SU-DHL-6 (cell line): ENCODE measurements at regions not wholly inside any gene's neighbourhood (a gene's known extent, or its start where the extent isn't known, plus 50 kb on each side); places are given as distances from the start of the nearest gene placed in this dataset.

Experiments
- H2AFZ ChIP-seq: fragments of 200-600 bp; sonication (generic); 2 replicates; pipeline ENCODE4 v1.6.1; 2014; ENCODE audit warnings: low read depth, mild to moderate bottlenecking, moderate library complexity, mixed read lengths, antibody characterized with exemption, low read length; ENCODE audit not compliant: severe bottlenecking
- H3F3A ChIP-seq: fragments of 200-600 bp; shearing (Covaris generic); 2 replicates; pipeline ENCODE4 v1.6.0; 2016; ENCODE audit warnings: antibody characterized with exemption, mild to moderate bottlenecking; ENCODE audit not compliant: insufficient read depth
- H3K27ac ChIP-seq: fragments of 200-600 bp; sonication (generic); 2 replicates; pipeline ENCODE4 v1.5.1; 2016; ENCODE audit warnings: low read depth, mild to moderate bottlenecking, low read length, moderate library complexity, mixed read lengths
- H3K27me3 ChIP-seq: fragments of 200-600 bp; sonication (generic), shearing (Covaris generic); 2 replicates; pipeline ENCODE4 v1.6.0; 2014; ENCODE audit warnings: mild to moderate bottlenecking, low read length
- H3K36me3 ChIP-seq: fragments of 200-600 bp; sonication (generic); 2 replicates; pipeline ENCODE4 v1.6.1; 2014; ENCODE audit warnings: mild to moderate bottlenecking, low read length, mixed read lengths
- H3K4me2 ChIP-seq: fragments of 300-600, 200-600 bp; shearing (Covaris generic), sonication (generic); 2 replicates; pipeline ENCODE4 v1.6.0; 2014; ENCODE audit warnings: low read length, low read depth, mild to moderate bottlenecking; ENCODE audit not compliant: poor library complexity, severe bottlenecking
- H3K4me3 ChIP-seq: fragments of 200-600 bp; sonication (generic); 2 replicates; pipeline ENCODE4 v1.5.1; 2014; ENCODE audit warnings: antibody characterized with exemption, low read length, mild to moderate bottlenecking, mixed read lengths; ENCODE audit not compliant: insufficient read depth, poor library complexity, severe bottlenecking
- H3K79me2 ChIP-seq: fragments of 200-600 bp; sonication (generic); 2 replicates; pipeline ENCODE4 v1.6.1; 2014; ENCODE audit warnings: mild to moderate bottlenecking, low read length, moderate library complexity; ENCODE audit not compliant: insufficient read depth
- H3K9ac ChIP-seq: fragments of 200-600 bp; sonication (generic); 2 replicates; pipeline ENCODE4 v1.7.0; 2014; ENCODE audit warnings: mild to moderate bottlenecking, low read length
- H3K9me2 ChIP-seq: fragments of 200-600 bp; sonication (generic); replicated peaks from 2 replicates; pipeline ENCODE4 v1.6.1; 2014; ENCODE audit warnings: low read length; ENCODE audit not compliant: insufficient read depth
- H3K9me3 ChIP-seq: fragments of 200-600 bp; sonication (generic); 2 replicates; pipeline ENCODE4 v1.6.1; 2014; ENCODE audit warnings: low read length, mixed read lengths; ENCODE audit not compliant: insufficient read depth
- H4K20me1 ChIP-seq: fragments of 200-600 bp; sonication (generic); 2 replicates; pipeline ENCODE4 v1.6.1; 2014; ENCODE audit warnings: low read depth, mild to moderate bottlenecking, antibody characterized with exemption, low read length, moderate library complexity, mixed read lengths
- EZH2phosphoT487 ChIP-seq: fragments of 200-600 bp; sonication (generic), shearing (Covaris generic); conservative IDR thresholded peaks from 2 replicates; pipeline ENCODE4 v1.6.1; 2018; ENCODE audit warnings: mild to moderate bottlenecking, antibody characterized with exemption, low read length, moderate library complexity, mixed read lengths
- TF ChIP-seq, protein P1 (sequence below): fragments of 200-600 bp; sonication (generic); IDR thresholded peaks from one replicate; pipeline ENCODE4 v1.5.1; 2017; ENCODE audit warnings: antibody characterized with exemption, mild to moderate bottlenecking, low read length, moderate library complexity; ENCODE audit not compliant: insufficient read depth, poor library complexity, severe bottlenecking

DNA sequence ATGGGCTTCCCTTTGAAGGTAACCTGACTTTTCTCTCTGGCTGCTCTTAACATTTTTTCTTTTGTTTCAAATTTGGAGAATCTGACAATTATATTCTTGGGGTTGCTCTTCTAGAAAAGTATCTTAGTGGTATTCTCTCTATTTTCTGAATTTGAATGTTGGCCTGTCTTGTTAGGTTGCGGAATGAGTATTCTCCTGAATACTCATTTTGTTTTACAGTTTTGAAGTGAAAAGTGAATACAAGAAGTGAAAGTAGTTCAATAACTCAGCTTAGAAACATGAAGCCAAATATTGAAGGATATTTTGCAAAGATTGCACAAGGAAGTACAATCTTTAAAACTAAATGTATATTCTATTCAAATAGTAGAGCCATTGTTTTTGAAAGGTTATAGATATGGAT is 120.2 kb upstream of the MAP3K4 start:
- Histone ChIP-seq H4K20me1 (no peaks in the 10 kb centered on the region), H3K4me2 (no peak overlapping the region), H3K9me3 (no peaks in the 10 kb centered on the region), H3K79me2 (no peaks in the 10 kb centered on the region), H3K36me3 (no peaks in the 10 kb centered on the region), H3K9ac (no peak overlapping the region), H3K4me3 (no peak overlapping the region), H3K27me3 (no peaks in the 10 kb centered on the region), H3K9me2 (no peaks in the 10 kb centered on the region), H3K27ac (no peak overlapping the region), H2AFZ (no peak overlapping the region), H3F3A (no peaks in the 10 kb centered on the region)
- no peak for TF ChIP-seq EZH2phosphoT487
- TF ChIP-seq, protein P1, sequence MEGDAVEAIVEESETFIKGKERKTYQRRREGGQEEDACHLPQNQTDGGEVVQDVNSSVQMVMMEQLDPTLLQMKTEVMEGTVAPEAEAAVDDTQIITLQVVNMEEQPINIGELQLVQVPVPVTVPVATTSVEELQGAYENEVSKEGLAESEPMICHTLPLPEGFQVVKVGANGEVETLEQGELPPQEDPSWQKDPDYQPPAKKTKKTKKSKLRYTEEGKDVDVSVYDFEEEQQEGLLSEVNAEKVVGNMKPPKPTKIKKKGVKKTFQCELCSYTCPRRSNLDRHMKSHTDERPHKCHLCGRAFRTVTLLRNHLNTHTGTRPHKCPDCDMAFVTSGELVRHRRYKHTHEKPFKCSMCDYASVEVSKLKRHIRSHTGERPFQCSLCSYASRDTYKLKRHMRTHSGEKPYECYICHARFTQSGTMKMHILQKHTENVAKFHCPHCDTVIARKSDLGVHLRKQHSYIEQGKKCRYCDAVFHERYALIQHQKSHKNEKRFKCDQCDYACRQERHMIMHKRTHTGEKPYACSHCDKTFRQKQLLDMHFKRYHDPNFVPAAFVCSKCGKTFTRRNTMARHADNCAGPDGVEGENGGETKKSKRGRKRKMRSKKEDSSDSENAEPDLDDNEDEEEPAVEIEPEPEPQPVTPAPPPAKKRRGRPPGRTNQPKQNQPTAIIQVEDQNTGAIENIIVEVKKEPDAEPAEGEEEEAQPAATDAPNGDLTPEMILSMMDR, result no peak

DNA sequence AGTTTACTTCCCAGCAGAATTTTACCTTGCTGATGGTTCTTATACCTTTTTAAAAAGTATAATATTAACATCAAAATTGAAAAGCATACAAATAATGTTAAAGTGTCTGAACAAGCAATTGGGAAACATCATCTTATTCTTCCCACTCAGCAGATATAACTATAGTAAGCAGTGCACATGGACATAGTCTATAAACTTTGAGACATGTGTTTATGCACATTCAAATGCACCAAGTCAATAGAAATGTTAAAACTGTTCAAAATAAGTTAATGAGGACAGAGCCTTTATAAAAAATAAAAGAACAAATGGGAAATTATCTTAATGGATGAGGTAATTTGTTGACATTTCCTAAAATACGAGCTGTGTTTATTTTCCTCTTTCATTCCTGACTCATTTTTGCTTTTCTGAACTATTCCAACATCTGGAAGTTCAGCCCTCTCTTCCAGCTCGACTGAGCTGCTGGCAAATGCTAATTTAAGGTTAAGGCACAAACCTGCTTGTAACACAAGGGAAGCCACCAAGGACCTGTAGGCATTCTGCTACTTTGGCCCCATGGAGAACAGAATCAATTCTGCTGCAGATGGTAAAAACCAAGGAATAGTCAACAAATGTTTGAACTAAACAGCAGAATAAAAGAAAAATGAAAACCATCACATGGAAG is 110.3 kb upstream of the MAP3K4 start:
- Histone ChIP-seq H3K27me3 (no peaks in the 10 kb centered on the region), H3K4me2 (no peak overlapping the region), H3K27ac (no peak overlapping the region), H3K4me3 (no peak overlapping the region), H4K20me1 (no peaks in the 10 kb centered on the region), H2AFZ (no peak overlapping the region), H3K9ac (no peak overlapping the region), H3K79me2 (no peaks in the 10 kb centered on the region), H3K9me2 (no peaks in the 10 kb centered on the region), H3F3A (no peaks in the 10 kb centered on the region), H3K36me3 (no peaks in the 10 kb centered on the region), H3K9me3 (no peaks in the 10 kb centered on the region)
- TF ChIP-seq, protein P1, result no peak
- no peak for TF ChIP-seq EZH2phosphoT487

DNA sequence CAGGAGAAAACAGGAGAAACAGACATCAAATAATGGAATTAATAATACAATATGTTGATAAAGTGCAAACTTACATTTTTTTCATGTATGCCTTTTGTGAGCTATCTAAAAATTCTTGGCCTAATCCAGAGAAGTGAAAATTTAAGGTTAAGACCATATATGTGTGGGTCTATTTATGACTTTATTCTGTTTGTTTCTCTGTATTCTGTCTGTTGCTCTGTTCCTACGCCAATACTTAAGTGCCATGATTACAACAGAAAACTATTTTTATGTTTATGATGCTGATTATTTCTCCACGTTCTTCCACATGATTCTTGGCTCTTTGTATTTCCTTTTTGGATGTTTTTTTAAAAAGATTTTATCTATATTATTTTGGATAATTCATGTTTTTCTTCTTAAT is 109.6 kb upstream of the MAP3K4 start:
- no peak overlapping the region for H3K27ac ChIP-seq
- no peak overlapping the region for H3K9ac ChIP-seq
- H3K4me2 ChIP-seq, result no peak overlapping the region
- no peaks in the 10 kb centered on the region for H3K36me3 ChIP-seq
- no peaks in the 10 kb centered on the region for H3F3A ChIP-seq
- no peaks in the 10 kb centered on the region for H3K27me3 ChIP-seq
- no peak overlapping the region for H2AFZ ChIP-seq
- no peaks in the 10 kb centered on the region for H4K20me1 ChIP-seq
- H3K9me2 ChIP-seq, result no peaks in the 10 kb centered on the region
- H3K4me3 ChIP-seq, result no peak overlapping the region
- TF ChIP-seq, protein P1, result no peak
- TF ChIP-seq EZH2phosphoT487, result no peak
- no peaks in the 10 kb centered on the region for H3K79me2 ChIP-seq
- no peaks in the 10 kb centered on the region for H3K9me3 ChIP-seq
